ENCODE measurements at regions not wholly inside any gene's neighbourhood (a gene's known extent, or its start where the extent isn't known, plus 50 kb on each side); places are given as distances from the start of the nearest gene placed in this dataset.

DNA sequence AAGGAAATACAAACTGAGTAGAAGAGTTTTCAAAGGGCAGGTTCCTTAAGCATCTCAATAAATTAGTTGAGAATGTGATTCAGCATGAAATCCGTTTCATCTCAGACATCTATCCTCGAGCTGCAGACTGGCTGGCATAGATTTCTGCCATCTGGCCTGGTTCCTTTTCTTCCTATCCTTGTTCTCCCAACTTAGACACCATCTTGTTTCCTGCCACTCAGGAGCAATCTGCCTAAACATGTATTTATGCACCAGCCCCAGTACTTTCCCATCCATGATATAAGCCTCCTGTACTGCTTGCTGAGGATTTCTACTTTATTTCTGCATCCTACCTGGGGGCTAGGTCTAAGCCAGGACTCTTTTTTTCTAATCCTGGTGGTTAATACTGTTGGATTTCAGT, 359.1 kb upstream of the C11orf87 start:
- TF ChIP-seq POLR2AphosphoS5 (IDR thresholded peaks at IDR 0.05) (no peak), POLR2A (IDR thresholded peaks at IDR 0.05) (no peak), EP300 (IDR thresholded peaks at IDR 0.05; ENCODE audit: low read depth) (no peak)
- TF ChIP-seq, protein P1, sequence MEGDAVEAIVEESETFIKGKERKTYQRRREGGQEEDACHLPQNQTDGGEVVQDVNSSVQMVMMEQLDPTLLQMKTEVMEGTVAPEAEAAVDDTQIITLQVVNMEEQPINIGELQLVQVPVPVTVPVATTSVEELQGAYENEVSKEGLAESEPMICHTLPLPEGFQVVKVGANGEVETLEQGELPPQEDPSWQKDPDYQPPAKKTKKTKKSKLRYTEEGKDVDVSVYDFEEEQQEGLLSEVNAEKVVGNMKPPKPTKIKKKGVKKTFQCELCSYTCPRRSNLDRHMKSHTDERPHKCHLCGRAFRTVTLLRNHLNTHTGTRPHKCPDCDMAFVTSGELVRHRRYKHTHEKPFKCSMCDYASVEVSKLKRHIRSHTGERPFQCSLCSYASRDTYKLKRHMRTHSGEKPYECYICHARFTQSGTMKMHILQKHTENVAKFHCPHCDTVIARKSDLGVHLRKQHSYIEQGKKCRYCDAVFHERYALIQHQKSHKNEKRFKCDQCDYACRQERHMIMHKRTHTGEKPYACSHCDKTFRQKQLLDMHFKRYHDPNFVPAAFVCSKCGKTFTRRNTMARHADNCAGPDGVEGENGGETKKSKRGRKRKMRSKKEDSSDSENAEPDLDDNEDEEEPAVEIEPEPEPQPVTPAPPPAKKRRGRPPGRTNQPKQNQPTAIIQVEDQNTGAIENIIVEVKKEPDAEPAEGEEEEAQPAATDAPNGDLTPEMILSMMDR (IDR thresholded peaks at IDR 0.05), result no peak

Measured in transverse colon (tissue), 4 donors.